OCI-LY3 (cell line): ENCODE measurements at regions not wholly inside any gene's neighbourhood (a gene's known extent, or its start where the extent isn't known, plus 50 kb on each side); places are given as distances from the start of the nearest gene placed in this dataset.

Experiments
- CTCF ChIP-seq: fragments of 200-600, 300-600 bp; sonication (generic); IDR thresholded peaks from 2 replicates; pipeline ENCODE4 v1.5.1; 2014; ENCODE audit warnings: antibody characterized with exemption, low read length, low read depth
- EZH2phosphoT487 ChIP-seq: fragments of 200-600 bp; shearing (Covaris generic); IDR thresholded peaks from 2 replicates; pipeline ENCODE4 v1.6.1; 2018; ENCODE audit warnings: antibody characterized with exemption, mixed run types, low read depth

DNA sequence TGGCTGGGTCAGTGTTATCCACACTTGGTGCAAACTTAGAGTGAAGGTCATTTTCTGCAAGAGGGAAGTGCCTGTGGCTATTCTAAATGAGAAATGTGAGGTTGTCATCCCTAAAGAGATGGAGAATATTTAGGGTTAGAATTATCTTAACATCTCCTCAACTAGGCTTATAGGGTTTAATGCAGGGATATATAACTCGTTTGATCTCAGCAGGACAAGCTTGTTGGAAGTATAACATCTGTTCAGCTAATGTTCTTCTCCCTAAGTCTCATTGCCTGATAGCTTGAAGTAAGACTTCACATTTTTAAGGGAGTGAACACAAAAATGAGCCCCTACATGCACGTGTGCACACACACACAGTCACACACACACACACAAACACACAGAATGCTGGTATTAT is 75.9 kb upstream of the NRXN1 start:
- TF ChIP-seq CTCF (no peak), EZH2phosphoT487 (no peak)
